UCSD-AML1 (cell line): ENCODE measurements at regions not wholly inside any gene's neighbourhood (a gene's known extent, or its start where the extent isn't known, plus 50 kb on each side); places are given as distances from the start of the nearest gene placed in this dataset.
"Not testable (repeated sequence)": the region's sequence is repeated elsewhere in the genome, so short reads cannot be mapped to it uniquely, and the experiment has no call there.

Experiments used
- DNase-seq: peaks from one replicate; lab custom pipeline; 2025; ENCODE audit not compliant: unreplicated experiment; lab: John Stamatoyannopoulos, UW

DNA sequence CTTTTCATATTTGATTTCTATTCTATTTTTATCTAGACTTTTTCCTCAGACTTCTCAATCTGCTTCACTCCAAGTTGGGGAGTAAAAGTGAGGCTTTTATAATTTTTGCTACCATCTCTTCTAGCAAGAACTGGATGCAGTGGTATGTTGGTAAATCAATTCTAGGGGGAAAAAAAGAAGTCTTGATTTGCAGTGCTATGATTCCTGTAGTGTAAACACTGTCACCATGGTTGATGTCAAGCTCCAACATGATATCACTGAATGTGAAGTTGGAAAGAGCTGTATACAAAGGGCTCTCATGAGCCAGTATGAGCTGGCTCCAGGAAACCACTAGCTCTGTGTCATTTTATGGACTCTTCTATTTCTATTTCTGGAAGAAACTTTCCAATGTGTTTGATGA, 439.2 kb downstream of the NTRK2 start:
- DNase-seq, result no peak

DNA sequence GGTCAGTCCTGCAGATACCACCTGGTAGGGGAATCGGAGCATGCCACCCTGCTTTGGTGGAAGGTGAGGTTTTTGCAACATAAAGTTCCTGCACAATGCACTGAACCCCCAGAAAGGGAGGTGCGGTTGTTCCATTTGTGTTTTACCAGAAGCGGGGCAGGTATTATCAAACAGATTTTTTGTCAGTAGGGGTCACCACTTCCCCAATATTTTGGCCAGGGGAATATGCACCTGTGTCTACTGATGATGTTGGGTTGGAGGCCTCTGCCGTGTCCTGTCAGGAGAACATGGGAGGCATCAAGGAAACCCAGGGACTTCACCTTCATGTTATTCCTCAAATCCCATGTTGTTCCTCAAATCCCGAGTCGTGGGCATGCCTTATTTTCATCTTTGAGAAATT, 438.7 kb downstream of the NTRK2 start:
- DNase-seq, result no peak

DNA sequence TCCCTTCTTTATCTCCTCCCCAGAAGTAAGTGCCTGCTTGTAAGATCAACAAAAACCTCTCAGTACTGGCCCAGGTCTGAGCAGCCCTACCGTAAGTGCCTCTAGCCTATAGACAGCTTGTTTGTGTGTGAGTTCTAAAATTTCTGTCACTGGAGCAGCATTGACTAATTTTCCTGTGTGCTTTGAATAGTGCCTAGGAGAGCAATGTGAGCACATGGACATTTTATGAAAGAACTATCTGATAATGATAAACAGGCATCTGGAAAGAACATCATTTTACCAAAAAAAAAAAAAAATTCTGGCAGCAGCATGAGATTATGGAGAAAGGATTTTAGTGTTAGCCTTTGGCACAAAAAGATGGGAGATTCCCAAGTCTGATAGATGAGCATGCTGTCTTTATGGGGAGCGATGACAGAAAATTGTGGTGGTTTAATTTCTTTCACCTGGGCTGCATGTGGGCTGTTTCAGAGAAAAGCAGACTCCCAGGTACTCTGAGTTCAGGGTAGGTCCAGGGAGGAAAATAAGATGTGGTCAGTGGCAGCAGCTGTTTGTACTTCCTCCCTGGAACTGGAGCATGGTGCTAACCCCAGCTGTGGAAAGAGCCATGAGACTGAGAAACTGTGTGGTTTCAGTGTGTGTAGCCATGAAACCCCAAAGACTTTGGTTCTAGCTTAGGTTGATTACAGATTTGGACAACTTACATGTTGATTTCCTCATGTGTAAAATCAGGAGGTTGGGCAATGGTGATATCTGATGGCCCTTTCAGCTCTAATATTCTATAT, 419.9 kb downstream of the NTRK2 start:
- no peak for DNase-seq

DNA sequence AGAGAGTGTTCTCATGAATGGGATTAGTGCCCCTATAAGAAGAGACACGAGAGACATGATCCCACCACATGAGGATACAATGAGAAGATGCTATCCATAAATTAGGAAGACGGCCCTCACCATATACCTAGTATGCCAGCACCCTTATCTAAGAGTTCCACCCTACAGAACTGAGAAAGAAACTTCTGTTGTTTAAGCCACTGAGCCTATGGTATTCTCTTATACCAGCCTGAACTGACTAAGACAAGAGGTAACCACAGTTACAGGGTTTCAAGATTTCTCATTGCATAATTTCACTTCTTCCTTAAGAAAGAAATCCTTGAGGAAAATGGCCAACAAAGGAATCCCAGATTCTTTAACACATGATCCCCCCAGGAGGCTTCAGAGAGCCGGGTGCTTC, 412.4 kb downstream of the NTRK2 start:
- no peak for DNase-seq

DNA sequence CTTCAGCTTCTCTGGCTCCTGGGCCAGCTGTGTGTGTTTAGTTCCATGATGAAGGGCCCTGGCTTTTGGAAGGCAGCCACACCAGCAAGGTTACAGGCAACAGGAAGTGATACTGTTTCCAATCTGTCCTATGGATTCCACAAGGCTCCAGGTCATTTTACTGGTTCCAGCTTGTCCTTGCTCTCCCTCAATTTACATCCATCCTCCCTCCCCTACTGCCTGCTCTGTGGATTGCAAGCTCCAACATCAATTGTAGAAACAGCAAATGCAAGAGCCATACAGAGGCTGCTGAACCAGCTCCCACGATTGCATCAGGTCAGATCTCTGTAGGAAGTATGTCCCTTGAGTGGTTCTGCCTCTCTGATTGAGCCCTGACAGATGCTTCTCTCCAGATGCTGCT, 409.8 kb downstream of the NTRK2 start:
- no peak for DNase-seq

DNA sequence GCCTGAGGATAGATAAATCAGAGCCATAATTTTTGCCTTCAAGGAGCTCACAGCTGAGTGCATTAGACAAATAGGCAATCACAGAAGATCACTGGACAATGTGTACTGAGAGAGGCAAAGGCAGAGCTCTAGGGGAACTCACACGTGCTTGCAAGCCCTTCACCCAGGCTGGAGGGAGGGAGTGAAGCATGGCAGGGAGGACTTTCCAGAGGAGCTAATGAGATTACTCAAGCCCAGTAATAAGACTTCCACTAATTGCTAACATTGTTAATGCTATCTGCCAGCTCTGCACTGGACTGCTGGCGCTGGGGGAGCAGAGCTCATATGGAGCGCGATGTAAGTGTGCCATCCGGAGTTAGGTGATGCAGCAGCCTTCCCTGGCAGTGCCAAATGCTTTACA, 408.4 kb downstream of the NTRK2 start:
- DNase-seq, result no peak

DNA sequence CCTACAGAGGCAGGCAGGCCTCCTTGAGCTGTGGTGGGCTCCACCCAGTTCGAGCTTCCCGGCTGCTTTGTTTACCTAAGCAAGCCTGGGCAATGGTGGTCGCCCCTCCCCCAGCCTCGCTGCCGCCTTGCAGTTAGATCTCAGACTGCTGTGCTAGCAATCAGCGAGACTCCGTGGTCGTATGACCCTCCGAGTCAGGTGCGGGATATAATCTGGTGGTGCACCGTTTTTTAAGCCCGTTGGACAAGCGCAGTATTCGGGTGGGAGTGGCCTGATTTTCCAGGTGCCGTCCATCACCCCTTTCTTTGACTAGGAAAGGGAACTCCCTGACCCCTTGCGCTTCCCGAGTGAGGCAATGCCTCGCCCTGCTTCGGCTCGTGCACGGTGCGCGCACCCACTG, 407.6 kb downstream of the NTRK2 start:
- not testable (repeated sequence) for DNase-seq
